ENCODE measurements at regions not wholly inside any gene's neighbourhood (a gene's known extent, or its start where the extent isn't known, plus 50 kb on each side); places are given as distances from the start of the nearest gene placed in this dataset.
"Not testable (repeated sequence)": the region's sequence is repeated elsewhere in the genome, so short reads cannot be mapped to it uniquely, and the experiment has no call there.

DNA sequence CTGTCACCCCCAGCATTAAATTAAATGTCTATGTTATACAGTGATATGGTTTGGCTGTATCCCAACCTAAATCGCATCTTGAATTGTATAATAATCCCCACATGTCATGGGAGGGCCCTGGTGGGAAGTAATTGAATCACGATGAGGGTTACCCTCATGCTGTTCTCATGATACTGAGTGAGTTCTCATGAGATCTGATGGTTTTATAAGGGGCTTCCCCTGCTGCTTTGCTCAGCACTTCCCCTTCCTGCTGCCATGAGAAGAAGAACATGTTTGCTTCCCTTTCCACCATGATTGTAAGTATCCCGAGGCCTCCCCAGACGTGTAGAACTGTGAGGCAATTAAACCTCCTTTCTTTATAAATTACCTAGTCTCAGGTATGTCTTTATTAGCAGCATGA, 445.7 kb downstream of the MRPL39 start:
- FAIRE-seq (no peak), DNase-seq (ENCODE audit: low read depth in 1 of 2, low spot score in 1 of 2) (no peak), ATAC-seq (no peak)
- H3K27ac ChIP-seq: no peak overlapping the region
- no peak overlapping the region for H3K4me2 ChIP-seq
- ChIA-PET CTCF (no interaction called here), POLR2A (no interaction called here)
- no peaks in the 10 kb centered on the region for H3K9me3 ChIP-seq
- H3K4me1 ChIP-seq: no peaks in the 10 kb centered on the region
- 2% methylated on average over 4 of the region's 4 CpGs for WGBS (ENCODE audit: missing lambda C conversion rate)
- H3K4me3 ChIP-seq: no peak overlapping the region
- TF ChIP-seq FOXS1 (CRISPR knock-in tag; IDR thresholded peaks at IDR 0.05) (no peak), ZSCAN20 (CRISPR knock-in tag; IDR thresholded peaks at IDR 0.05) (no peak), TP53 (CRISPR knock-in tag; IDR thresholded peaks at IDR 0.05) (no peak), CEBPB (IDR thresholded peaks at IDR 0.05) (no peak), POLR2AphosphoS2 (conservative IDR thresholded peaks at IDR 0.05; ENCODE audit: low read length) (no peak), ZNF302 (CRISPR knock-in tag; IDR thresholded peaks at IDR 0.05) (no peak), CHD4 (IDR thresholded peaks at IDR 0.05; ENCODE audit: borderline replicate concordance) (no peak), REST (IDR thresholded peaks at IDR 0.05) (no peak), POLR2A (IDR thresholded peaks at IDR 0.05; ENCODE audit: low read length) (no peak), EHMT2 (IDR thresholded peaks at IDR 0.05; ENCODE audit: low read depth) (no peak), HDAC2 (IDR thresholded peaks at IDR 0.05) (no peak), FOSL2 (IDR thresholded peaks at IDR 0.05) (no peak), FOSL2 (CRISPR knock-in tag; IDR thresholded peaks at IDR 0.05) (no peak), TFCP2L1 (CRISPR knock-in tag; IDR thresholded peaks at IDR 0.05) (no peak), GATA3 (IDR thresholded peaks at IDR 0.05; ENCODE audit: borderline replicate concordance) (no peak), RCOR1 (IDR thresholded peaks at IDR 0.05; ENCODE audit: low read depth, low read length) (no peak)
- TF ChIP-seq, protein P1, sequence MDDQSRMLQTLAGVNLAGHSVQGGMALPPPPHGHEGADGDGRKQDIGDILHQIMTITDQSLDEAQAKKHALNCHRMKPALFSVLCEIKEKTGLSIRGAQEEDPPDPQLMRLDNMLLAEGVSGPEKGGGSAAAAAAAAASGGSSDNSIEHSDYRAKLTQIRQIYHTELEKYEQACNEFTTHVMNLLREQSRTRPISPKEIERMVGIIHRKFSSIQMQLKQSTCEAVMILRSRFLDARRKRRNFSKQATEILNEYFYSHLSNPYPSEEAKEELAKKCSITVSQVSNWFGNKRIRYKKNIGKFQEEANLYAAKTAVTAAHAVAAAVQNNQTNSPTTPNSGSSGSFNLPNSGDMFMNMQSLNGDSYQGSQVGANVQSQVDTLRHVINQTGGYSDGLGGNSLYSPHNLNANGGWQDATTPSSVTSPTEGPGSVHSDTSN (IDR thresholded peaks at IDR 0.05): no peak

DNA sequence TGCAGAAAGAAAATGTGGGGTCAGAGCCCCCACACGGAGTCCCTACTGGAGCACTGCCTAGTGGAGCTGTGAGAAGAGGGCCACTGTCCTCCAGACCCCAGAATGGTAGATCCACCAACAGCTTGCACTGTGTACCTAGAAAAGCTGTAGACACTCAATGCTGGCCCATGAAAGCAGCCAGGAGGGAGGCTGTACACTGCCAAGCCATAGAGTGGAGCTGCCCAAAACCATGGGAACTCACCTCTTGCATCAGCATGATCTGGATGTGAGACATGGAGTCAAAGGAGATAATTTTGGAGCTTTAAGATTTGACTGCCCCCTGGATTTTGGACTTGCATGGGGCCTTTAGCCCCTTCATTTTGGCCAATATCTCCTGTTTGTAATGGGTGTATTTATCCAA, 452.3 kb downstream of the MRPL39 start:
- FAIRE-seq; DNase-seq (ENCODE audit: low read depth in 1 of 2, low spot score in 1 of 2); H3K4me3 ChIP-seq; POLR2A ChIA-PET; H3K9me3 ChIP-seq; CTCF ChIA-PET; H3K27ac ChIP-seq; H3K4me1 ChIP-seq; H3K4me2 ChIP-seq; ATAC-seq: not testable (repeated sequence)
- 0% methylated on average over 1 of the region's 1 CpG for WGBS (ENCODE audit: missing lambda C conversion rate)

DNA sequence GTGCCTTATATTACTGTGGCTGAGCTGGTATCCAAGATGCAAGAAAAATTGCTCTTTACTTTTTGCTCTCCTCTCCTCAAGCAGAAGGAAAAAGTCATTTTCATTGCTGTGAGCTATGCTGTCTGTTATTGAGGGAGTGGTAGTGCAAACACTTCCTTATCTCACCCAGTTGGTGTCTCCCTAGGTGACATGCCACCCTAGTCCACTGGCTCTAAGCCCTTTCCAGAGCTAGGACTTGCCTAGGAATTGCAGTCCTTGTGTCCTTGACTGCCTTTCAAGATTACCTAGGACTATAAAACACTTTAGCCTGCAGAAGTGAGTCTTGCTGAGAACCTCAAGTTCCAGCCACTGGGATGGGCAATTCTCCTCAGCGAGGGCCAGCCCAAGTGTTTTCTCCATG, 458.3 kb downstream of the MRPL39 start:
- no peak overlapping the region for H3K4me3 ChIP-seq
- no peaks in the 10 kb centered on the region for H3K4me1 ChIP-seq
- FAIRE-seq (no peak), ATAC-seq (no peak), DNase-seq (ENCODE audit: low read depth in 1 of 2, low spot score in 1 of 2) (no peak)
- no peak overlapping the region for H3K27ac ChIP-seq
- WGBS (ENCODE audit: missing lambda C conversion rate): 0% methylated on average over 1 of the region's 1 CpG
- TF ChIP-seq HOXB5 (CRISPR knock-in tag; IDR thresholded peaks at IDR 0.05): no peak
- no peak for TF ChIP-seq CBX8 (IDR thresholded peaks at IDR 0.05)
- TF ChIP-seq JUNB (IDR thresholded peaks at IDR 0.05): no peak
- no peak for TF ChIP-seq SREBF2 (IDR thresholded peaks at IDR 0.05)
- TF ChIP-seq NR3C1 (IDR thresholded peaks at IDR 0.05): no peak
- no peak for TF ChIP-seq SMC3 (IDR thresholded peaks at IDR 0.05)
- TF ChIP-seq HOXB13 (CRISPR knock-in tag; IDR thresholded peaks at IDR 0.05; ENCODE audit: low read depth): no peak
- TF ChIP-seq RAD21 (conservative IDR thresholded peaks at IDR 0.05 in 1 of 2, IDR thresholded peaks at IDR 0.05 in 1 of 2): no peak
- TF ChIP-seq POLR2AphosphoS2 (conservative IDR thresholded peaks at IDR 0.05; ENCODE audit: low read length): no peak
- TF ChIP-seq CHD4 (IDR thresholded peaks at IDR 0.05; ENCODE audit: borderline replicate concordance): no peak
- H3K4me2 ChIP-seq: no peak overlapping the region
- CTCF ChIA-PET: no interaction called here
- POLR2A ChIA-PET: no interaction called here
- no peaks in the 10 kb centered on the region for H3K9me3 ChIP-seq

Measured in A549 (cell line).